OCI-LY1 (cell line): ENCODE measurements at regions not wholly inside any gene's neighbourhood (a gene's known extent, or its start where the extent isn't known, plus 50 kb on each side); places are given as distances from the start of the nearest gene placed in this dataset.

ENCODE experiments used
- EZH2 ChIP-seq: fragments of 200-600 bp; sonication (generic), shearing (Covaris generic); IDR thresholded peaks from 2 replicates; pipeline ENCODE4 v1.8.0; 2017; ENCODE audit warnings: borderline replicate concordance, mixed run types, mild to moderate bottlenecking, antibody characterized with exemption, low read length, moderate library complexity, mixed read lengths
- TF ChIP-seq, protein P1 (sequence below): fragments of 200-600 bp; sonication (generic), shearing (Covaris generic); IDR thresholded peaks from 2 replicates; pipeline ENCODE4 v1.5.1; 2017; ENCODE audit warnings: mild to moderate bottlenecking, antibody characterized with exemption, low read length, moderate library complexity, mixed read lengths

DNA sequence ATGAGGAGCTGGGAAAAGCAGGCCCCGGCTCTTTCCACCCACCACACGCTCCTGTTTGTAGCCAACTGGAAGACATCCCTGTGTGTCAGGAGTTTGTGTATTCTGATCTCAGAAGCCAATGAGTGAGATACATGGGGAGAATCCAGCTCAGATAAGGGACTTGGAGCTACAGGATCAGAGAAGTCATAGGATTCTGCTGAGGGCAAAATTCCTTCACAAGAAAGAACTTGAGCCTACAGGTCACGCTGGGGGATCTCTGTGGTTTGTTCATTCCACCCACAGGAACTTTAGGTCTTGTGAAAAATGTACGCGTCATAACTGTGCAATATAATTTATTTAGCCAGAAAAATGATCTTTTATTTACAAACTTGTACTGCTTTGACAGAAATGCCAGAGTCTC lies 80.1 kb upstream of the SMIM21 start:
- TF ChIP-seq, protein P1, sequence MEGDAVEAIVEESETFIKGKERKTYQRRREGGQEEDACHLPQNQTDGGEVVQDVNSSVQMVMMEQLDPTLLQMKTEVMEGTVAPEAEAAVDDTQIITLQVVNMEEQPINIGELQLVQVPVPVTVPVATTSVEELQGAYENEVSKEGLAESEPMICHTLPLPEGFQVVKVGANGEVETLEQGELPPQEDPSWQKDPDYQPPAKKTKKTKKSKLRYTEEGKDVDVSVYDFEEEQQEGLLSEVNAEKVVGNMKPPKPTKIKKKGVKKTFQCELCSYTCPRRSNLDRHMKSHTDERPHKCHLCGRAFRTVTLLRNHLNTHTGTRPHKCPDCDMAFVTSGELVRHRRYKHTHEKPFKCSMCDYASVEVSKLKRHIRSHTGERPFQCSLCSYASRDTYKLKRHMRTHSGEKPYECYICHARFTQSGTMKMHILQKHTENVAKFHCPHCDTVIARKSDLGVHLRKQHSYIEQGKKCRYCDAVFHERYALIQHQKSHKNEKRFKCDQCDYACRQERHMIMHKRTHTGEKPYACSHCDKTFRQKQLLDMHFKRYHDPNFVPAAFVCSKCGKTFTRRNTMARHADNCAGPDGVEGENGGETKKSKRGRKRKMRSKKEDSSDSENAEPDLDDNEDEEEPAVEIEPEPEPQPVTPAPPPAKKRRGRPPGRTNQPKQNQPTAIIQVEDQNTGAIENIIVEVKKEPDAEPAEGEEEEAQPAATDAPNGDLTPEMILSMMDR: no peak
- TF ChIP-seq EZH2: no peak
